Pancreas (tissue), 10 donors: ENCODE measurements at regions not wholly inside any gene's neighbourhood (a gene's known extent, or its start where the extent isn't known, plus 50 kb on each side); places are given as distances from the start of the nearest gene placed in this dataset.

Experiments
- ATAC-seq, 4 donors: fragments of 200-7000 bp; cut with Tn5 transposase; one replicate each; pipeline versions ENCODE4 v1.8.0 to v1.9.1; 2020; ENCODE audit warnings: mild to moderate bottlenecking in 4 of 4, moderate library complexity in 4 of 4
- DNase-seq, 6 donors: peaks; one replicate each; pipeline ENCODE4 v3.0.0-alpha.2; 2020
- FAIRE-seq: peaks from 2 replicates; lab custom pipeline; 2012; peaks lifted over from hg19 to GRCh38; lab: Jason Lieb, UNC
- H3K27ac ChIP-seq, 4 donors: fragments of 200-600 bp; sonication (generic); 1 replicate in 3 of 4; 2 replicates in 1 of 4; pipeline versions ENCODE4 v1.5.0 to v1.8.0; 2020
- H3K27me3 ChIP-seq, 4 donors: fragments of 200-600 bp; one replicate each; pipeline ENCODE4 v1.8.0; 2021
- H3K36me3 ChIP-seq, 3 donors: fragments of 200-600 bp; sonication (generic) in 1 of 3; one replicate each; pipeline versions ENCODE4 v1.5.0 to v1.8.0; 2020 to 2021
- H3K4me1 ChIP-seq, 3 donors: fragments of 200-600 bp; one replicate each; pipeline ENCODE4 v1.8.0; 2021
- H3K4me3 ChIP-seq, 4 donors: fragments of 200-600 bp; sonication (generic) in 2 of 4; one replicate each; pipeline versions ENCODE4 v1.5.0 to v1.8.0; 2020 to 2021
- H3K9me3 ChIP-seq, 4 donors: fragments of 200-600 bp; one replicate each; pipeline ENCODE4 v1.8.0; 2021
- CTCF ChIP-seq, 4 donors: fragments of 200-600 bp; sonication (generic) in 3 of 4; IDR thresholded peaks; one replicate each; pipeline versions ENCODE4 v1.5.0 to v1.8.0; 2021; ENCODE audit warnings: antibody characterized with exemption in 4 of 4
- WGBS, 2 donors: extraction: QIAGEN DNeasy Blood & Tissue Kit; methylation state at CpG; one replicate each; pipeline ENCODE4 v1.1.7; 2013; 5-methylcytosine and 5-hydroxymethylcytosine counted together
- intact Hi-C, 3 donors: fragments of 100-400 bp; cut with DNase I; formaldehyde crosslinking; loops; one replicate each; pipeline versions ENCODE4 v1.11.1 to v1.14.2; 2022
- donor health status: healthy with polysubstance abuse.
- donor health status: DM: no; HTN: no; CAD: no; lungs with moderate emphysema.
- donor health status: DM: no; HTN: no; CAD: no.
- donor health status: control.
- donor health status: control.
- donor health status: Bipolar disorder and iron deficiency.
- donor health status: DM: yes; HTN: yes; CAD: no.
- donor health status: DM: no; HTN: no; CAD: no.
- donor health status: DM: no; HTN: no; CAD: no.
- donor health status: DM: yes; HTN: yes; CAD: no.

GRCh38 chr21:34192646-34193285, 119.4 kb downstream of the MRPS6 start:
- FAIRE-seq, result no peak
- H3K9me3 ChIP-seq, result no peaks in the 10 kb centered on the region
- H3K36me3 ChIP-seq, result no peaks in the 10 kb centered on the region
- TF ChIP-seq CTCF (IDR thresholded peaks at IDR 0.05), result no peak
- DNase-seq, result no peak
- WGBS, 2 donors, result 76 to 77% methylated on average over 7 of the region's 7 CpGs
- H3K4me1 ChIP-seq, result no peaks in the 10 kb centered on the region
- intact Hi-C loops, result no loop called here
- H3K27ac ChIP-seq, result no peak overlapping the region
- no peaks in the 10 kb centered on the region for H3K27me3 ChIP-seq
- ATAC-seq, result no peak
- no peak overlapping the region for H3K4me3 ChIP-seq

GRCh38 chr21:34195335-34195734, 122.0 kb downstream of the MRPS6 start:
- DNase-seq (no peak), ATAC-seq (no peak), FAIRE-seq (no peak)
- no peaks in the 10 kb centered on the region for H3K36me3 ChIP-seq
- H3K27ac ChIP-seq, result no peak overlapping the region
- H3K4me3 ChIP-seq, result no peak overlapping the region
- TF ChIP-seq CTCF (IDR thresholded peaks at IDR 0.05), result no peak
- intact Hi-C loops, result no loop called here
- no peaks in the 10 kb centered on the region for H3K27me3 ChIP-seq
- 70 to 90% methylated on average over 6 of the region's 6 CpGs for WGBS, 2 donors
- no peaks in the 10 kb centered on the region for H3K9me3 ChIP-seq
- H3K4me1 ChIP-seq, result no peaks in the 10 kb centered on the region

- no peak for FAIRE-seq
- intact Hi-C loops, result no loop called here
- no peak for ATAC-seq
- 86 to 90% methylated on average over 6 of the region's 6 CpGs for WGBS, 2 donors
- Histone ChIP-seq H3K4me1 (peaks cover 0 to 4% (median 0%) of the 10 kb centered on the region in 3 donors), H3K36me3 (no peaks in the 10 kb centered on the region), H3K27ac (no peak overlapping the region), H3K27me3 (no peaks in the 10 kb centered on the region), H3K9me3 (no peaks in the 10 kb centered on the region), H3K4me3 (no peak overlapping the region)
- no peak for TF ChIP-seq CTCF (IDR thresholded peaks at IDR 0.05)
- no peak for DNase-seq
These were observed 123.6 kb downstream of the MRPS6 start for GRCh38 chr21:34196996-34197395.

- no peaks in the 10 kb centered on the region for H3K27me3 ChIP-seq
- no peaks in the 10 kb centered on the region for H3K36me3 ChIP-seq
- H3K4me3 ChIP-seq, result no peak overlapping the region
- no peak for DNase-seq
- WGBS, 2 donors, result 87 to 93% methylated on average over 3 of the region's 3 CpGs
- TF ChIP-seq CTCF (IDR thresholded peaks at IDR 0.05), result no peak
- intact Hi-C loops, result no loop called here
- H3K9me3 ChIP-seq, result no peaks in the 10 kb centered on the region
- no peak for FAIRE-seq
- no peak for ATAC-seq
- H3K27ac ChIP-seq, result no peak overlapping the region
- peaks cover 0 to 4% (median 0%) of the 10 kb centered on the region in 3 donors for H3K4me1 ChIP-seq
These were observed 124.2 kb downstream of the MRPS6 start for GRCh38 chr21:34197561-34197960.
